Eye (tissue), 1 donor: ENCODE measurements at regions not wholly inside any gene's neighbourhood (a gene's known extent, or its start where the extent isn't known, plus 50 kb on each side); places are given as distances from the start of the nearest gene placed in this dataset.
A peak's percentile ranks its signal among the peaks of the same experiment; 100 is the strongest.

Source experiments
- DNase-seq: peaks from one replicate; pipeline ENCODE4 v3.0.0-alpha.2; 2015

GRCh38 chr9:14517154-14517906 lies 175.9 kb downstream of the ZDHHC21 start:
- DNase-seq: peak; percentile 21

- no peak for DNase-seq
Observed at GRCh38 chr9:14516656-14517055, 176.6 kb downstream of the ZDHHC21 start.

DNA sequence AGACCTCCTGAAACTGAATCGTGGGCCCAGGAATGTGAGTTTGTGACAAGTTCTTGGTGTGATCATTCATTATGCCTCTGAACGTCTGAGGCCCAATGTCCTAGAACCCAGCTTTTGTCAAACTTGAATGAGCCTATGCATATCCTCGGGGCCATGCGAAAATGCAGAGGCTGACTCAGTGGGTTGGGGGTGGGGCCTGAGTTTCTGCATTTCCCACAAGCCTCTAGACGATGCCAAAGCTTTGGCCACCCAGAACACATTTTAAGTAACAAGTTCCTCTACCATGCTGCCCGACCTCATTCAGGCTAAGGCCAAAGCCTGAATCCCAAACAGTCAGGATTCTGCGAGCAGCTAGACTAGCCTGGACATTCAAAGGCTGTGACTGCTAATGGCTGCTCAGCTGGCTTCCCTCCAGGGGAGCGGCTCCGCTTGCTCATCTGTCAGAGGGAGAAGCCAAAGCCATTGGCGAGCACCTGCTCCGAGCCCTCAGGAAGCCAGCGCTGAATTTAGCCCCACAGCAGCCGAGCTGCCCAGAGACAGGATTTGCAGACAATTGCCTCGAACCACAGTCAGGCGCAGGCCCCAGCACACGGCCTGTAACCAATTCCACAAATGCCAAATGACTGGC lies 177.5 kb downstream of the ZDHHC21 start:
- peak; percentile 77 for DNase-seq

DNA sequence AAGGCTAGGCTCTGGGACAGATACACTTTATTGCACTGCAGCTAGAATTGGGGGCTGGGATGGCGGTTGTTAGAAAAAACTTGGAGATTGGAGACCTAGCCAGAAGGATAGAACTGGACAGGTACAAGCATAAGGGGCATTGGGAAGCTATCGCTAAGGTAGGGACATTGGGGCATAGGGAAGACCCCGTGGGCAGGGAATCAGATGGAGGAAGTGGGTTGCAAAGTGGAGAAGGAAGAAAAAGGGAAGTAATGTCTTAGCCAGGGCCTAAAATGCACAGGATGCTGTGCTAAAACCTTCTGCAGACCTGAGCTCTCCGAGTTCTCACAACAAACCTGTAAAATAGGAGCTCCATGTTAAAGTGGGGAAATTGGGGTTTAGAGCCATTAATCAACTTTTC lies 178.2 kb downstream of the ZDHHC21 start:
- DNase-seq: no peak

DNA sequence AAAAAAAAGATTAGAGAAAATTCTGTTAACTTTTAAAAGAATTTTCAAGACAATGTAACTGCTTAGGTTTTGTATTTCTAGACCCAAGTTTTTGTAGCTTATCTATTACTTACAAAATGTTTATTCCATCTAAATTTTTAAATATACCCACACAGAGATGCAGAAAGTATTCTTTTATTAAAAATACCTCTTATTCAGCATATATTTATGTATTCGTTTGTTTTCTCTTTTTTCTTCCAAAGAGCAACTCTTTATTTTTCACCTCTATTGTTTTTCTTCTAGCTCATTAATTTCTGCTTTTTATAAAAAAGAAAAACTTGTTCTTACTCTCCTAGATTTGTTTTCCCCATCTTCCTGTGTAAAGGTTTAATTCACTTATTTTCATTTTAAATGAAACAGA lies 180.3 kb downstream of the ZDHHC21 start:
- no peak for DNase-seq

- DNase-seq: no peak
Observed at GRCh38 chr9:14511452-14511851, 181.8 kb downstream of the ZDHHC21 start.

GRCh38 chr9:14508884-14509283 lies 184.3 kb downstream of the ZDHHC21 start:
- DNase-seq: no peak

GRCh38 chr9:14501366-14501765 lies 187.4 kb upstream of the NFIB start:
- DNase-seq: no peak

DNA sequence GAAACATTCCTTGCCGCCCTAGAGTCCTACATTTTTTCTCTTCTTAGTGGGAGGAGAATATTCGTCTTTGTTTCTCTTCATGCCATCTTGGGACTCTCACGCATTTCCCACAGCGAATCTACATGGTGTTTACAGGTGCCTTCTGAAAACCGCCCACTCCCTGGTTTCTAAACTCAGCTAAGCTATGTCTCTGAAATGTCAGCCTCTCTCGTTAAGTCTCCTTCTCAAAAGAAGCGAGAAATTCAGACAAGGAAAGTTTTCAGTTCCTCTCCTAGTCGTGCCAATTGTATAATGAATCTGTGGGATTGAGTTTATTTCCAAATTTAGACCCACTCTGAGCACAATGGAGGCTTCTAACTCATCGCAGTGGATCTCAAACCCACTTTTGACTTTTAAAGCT lies 186.8 kb upstream of the NFIB start:
- DNase-seq: no peak

DNA sequence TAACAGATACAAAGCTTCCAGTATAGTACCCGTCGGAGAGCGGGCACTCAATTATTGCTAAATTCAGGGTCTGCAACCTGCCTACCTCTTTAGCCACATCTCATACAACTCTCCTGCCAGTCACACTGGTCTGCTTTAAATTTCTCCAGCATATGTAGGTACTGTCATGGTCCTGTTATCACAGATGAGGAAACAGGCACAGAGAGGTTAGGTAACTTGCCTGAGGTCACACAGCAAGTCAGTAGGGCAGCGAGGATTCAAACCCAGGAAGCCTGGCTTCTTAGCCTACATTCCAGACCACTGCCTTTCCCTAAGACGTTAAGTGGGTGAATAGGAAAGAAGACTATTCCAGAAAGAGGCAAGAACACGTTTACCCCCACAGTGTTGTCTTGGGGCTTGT lies 186.0 kb upstream of the NFIB start:
- no peak for DNase-seq

DNA sequence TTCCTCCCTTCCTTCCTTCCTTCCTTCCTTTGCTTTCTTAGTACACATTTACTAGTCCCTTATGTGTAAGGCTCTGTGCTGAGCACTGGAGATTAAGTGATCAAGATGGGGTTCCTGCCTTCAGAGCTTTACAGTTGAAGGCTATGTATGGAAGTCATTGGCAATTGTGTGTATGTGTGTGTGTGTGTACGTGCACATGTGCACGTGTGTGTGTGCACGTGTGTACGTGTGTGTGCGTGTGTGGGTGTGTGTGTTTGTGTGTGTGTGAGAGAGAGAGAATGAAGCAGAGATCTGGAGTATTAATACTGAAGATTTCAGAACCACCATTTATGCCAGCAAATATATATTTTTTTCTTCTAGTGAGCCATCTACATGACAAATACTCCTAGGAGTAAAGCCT lies 184.9 kb upstream of the NFIB start:
- DNase-seq: no peak

- no peak for DNase-seq
Observed at GRCh38 chr9:14497476-14497875, 183.5 kb upstream of the NFIB start.

DNA sequence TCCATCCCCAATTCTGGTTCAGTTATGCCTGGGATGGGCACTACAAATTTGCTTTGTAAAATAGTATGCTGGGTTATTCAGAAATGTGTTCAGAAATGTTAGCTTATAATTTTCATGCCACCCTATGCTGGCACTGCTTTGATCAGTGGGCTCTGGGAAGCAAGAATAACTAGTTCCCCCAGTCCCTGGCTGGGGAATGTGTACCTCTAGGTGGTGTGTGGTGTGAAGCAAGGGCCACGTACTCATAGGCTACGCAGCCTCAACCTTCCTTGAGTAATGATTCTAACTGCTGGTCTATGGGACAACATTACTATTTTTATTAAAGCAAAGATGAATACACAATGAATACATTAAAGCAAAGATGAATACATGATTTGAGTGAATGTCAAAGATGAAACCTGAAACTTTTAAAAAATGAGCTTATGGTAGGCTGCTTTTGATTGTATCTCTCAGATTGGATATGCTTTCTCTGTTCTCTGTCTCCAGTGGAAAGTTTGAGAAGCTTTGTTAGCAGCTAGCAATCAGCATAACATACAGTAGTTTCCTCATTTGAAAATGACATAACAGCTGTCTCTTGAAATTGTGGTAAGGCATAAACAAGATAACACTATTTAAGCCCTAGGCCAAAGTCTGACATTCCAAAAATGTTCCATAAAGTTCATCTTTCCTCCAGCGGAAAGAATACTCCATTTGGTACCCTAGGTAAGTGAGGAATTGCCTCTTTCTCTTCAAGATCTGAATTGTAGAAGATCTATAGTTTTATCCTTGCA lies 174.7 kb upstream of the NFIB start:
- no peak for DNase-seq

GRCh38 chr9:14487547-14488185 lies 173.7 kb upstream of the NFIB start:
- DNase-seq: no peak

DNA sequence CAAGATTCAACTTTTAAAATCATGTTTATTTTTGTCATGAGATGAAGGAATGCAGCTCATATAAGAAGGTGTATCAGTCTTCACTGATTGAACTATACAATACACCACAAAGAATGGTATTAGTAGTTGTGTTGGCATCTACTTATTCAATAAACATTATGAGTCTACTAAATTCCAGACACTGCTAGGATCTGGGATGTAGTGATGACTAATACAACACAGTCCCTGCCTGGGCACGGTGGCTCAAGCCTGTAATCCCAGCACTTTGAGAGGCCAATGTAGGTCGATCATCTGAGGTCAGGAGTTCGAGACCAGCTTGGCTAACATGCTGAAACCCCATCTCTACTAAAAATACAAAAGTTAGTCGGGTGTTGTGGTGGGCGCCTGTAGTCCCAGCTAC lies 171.4 kb upstream of the NFIB start:
- DNase-seq: no peak

GRCh38 chr9:14482856-14483255 lies 168.9 kb upstream of the NFIB start:
- no peak for DNase-seq

GRCh38 chr9:14480526-14480925 lies 166.6 kb upstream of the NFIB start:
- no peak for DNase-seq

- DNase-seq: no peak
Observed at GRCh38 chr9:14479163-14479560, 165.2 kb upstream of the NFIB start.

DNA sequence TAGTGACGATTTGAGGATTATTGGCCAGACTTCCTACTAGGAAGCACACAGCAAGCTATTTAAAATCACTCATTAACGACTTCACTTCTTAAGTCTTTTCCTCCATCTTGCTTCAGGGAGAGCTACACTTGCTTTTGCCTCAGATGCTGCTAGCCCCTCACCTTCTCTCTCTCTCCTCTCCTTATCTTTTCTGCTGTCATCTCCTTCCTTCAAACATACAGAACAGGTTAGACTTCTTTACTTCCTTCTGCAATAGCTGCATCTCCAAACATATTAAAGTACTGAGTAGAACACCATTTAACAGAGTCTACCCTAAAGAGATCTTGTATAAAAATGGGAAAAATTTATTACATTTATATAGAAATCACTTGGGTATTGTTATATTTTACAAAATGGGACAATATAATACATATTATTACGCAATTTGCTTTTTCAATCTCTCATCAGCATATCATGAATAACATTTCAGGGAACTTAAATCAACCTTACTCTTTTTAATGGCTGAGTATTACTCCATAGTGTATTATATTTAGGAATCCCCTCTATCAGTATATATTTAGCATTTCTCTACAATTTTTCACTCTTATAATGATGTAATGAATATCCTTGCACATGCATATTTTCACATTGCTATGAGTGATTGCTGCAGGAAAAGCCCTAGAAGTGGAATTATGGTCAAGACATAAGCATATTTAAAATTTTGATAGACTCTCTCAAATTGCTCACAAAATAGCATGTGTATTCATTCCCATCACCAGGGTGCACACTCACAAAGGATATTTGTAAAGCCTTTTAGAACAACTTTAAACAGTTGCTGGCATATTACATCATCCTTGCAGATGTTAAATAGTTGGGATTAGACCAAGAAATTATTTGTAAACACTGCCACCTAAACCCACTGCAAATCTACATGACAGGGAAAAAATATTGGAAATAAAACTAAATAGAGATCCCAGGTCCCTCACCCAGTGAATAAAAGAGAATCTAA lies 164.5 kb upstream of the NFIB start:
- DNase-seq: no peak

- no peak for DNase-seq
Observed at GRCh38 chr9:14471041-14471440, 157.1 kb upstream of the NFIB start.

GRCh38 chr9:14467675-14468374 lies 153.9 kb upstream of the NFIB start:
- DNase-seq: no peak

- DNase-seq: no peak
Observed at GRCh38 chr9:14466828-14467227, 152.9 kb upstream of the NFIB start.
